K562 (cell line): ENCODE measurements at regions not wholly inside any gene's neighbourhood (a gene's known extent, or its start where the extent isn't known, plus 50 kb on each side); places are given as distances from the start of the nearest gene placed in this dataset.

ENCODE experiments used
- HNRNPH1 ChIP-seq: fragments of 200-400 bp; formaldehyde crosslinking; optimal IDR thresholded peaks from 2 replicates; pipeline ENCODE3; 2017; ENCODE audit warnings: low read depth, mild to moderate bottlenecking, low read length, moderate library complexity
- NFXL1 ChIP-seq: fragments of 450-650 bp; formaldehyde crosslinking; IDR thresholded peaks from 2 replicates; pipeline ENCODE4 v1.4.0; 2021; ENCODE audit warnings: mild to moderate bottlenecking
- SRSF9 ChIP-seq: fragments of 200-400 bp; formaldehyde crosslinking; IDR thresholded peaks from 2 replicates; pipeline ENCODE4 v1.6.1; 2017; ENCODE audit warnings: low read depth, low read length, borderline replicate concordance
- TAF7 ChIP-seq: fragments of 450-650 bp; IDR thresholded peaks from 2 replicates; pipeline ENCODE4 v1.6.1; 2016; ENCODE audit warnings: missing genetic modification characterization, missing compliant biosample characterization
- ZSCAN32 ChIP-seq: fragments of 450-650 bp; formaldehyde crosslinking; IDR thresholded peaks from 2 replicates; pipeline ENCODE4 v1.4.0; 2020; ENCODE audit warnings: mild to moderate bottlenecking, moderate library complexity
- TF ChIP-seq, protein P1 (sequence below): sonication (generic); formaldehyde crosslinking; IDR thresholded peaks from 2 replicates; pipeline ENCODE4 v1.8.0; 2023; ENCODE audit warnings: missing genetic modification reagents, mild to moderate bottlenecking, borderline replicate concordance
- TF ChIP-seq, protein P2 (sequence below): fragments of 250-450 bp; sonication (Bioruptor Pico); IDR thresholded peaks from 2 replicates; pipeline ENCODE4 v1.4.0; 2020

DNA sequence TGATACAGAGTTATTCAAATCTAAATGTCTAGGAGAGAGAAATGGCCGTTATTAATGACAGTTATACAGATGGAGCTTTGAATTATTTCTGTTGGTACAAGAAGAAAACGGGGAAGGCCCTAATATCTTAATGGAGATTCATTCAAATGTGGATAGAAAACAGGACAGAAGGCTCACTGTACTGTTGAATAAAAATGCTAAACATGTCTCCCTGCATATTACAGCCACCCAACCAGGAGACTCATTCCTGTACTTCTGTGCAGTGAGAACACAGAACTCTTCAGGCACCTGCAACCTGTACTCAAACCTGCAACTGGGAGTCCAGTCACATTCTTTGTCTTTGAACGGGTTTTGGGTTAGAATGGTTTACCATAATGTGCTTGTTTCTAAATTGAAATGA lies 403.2 kb downstream of the DAD1 start (continued):
- TF ChIP-seq, protein P1, sequence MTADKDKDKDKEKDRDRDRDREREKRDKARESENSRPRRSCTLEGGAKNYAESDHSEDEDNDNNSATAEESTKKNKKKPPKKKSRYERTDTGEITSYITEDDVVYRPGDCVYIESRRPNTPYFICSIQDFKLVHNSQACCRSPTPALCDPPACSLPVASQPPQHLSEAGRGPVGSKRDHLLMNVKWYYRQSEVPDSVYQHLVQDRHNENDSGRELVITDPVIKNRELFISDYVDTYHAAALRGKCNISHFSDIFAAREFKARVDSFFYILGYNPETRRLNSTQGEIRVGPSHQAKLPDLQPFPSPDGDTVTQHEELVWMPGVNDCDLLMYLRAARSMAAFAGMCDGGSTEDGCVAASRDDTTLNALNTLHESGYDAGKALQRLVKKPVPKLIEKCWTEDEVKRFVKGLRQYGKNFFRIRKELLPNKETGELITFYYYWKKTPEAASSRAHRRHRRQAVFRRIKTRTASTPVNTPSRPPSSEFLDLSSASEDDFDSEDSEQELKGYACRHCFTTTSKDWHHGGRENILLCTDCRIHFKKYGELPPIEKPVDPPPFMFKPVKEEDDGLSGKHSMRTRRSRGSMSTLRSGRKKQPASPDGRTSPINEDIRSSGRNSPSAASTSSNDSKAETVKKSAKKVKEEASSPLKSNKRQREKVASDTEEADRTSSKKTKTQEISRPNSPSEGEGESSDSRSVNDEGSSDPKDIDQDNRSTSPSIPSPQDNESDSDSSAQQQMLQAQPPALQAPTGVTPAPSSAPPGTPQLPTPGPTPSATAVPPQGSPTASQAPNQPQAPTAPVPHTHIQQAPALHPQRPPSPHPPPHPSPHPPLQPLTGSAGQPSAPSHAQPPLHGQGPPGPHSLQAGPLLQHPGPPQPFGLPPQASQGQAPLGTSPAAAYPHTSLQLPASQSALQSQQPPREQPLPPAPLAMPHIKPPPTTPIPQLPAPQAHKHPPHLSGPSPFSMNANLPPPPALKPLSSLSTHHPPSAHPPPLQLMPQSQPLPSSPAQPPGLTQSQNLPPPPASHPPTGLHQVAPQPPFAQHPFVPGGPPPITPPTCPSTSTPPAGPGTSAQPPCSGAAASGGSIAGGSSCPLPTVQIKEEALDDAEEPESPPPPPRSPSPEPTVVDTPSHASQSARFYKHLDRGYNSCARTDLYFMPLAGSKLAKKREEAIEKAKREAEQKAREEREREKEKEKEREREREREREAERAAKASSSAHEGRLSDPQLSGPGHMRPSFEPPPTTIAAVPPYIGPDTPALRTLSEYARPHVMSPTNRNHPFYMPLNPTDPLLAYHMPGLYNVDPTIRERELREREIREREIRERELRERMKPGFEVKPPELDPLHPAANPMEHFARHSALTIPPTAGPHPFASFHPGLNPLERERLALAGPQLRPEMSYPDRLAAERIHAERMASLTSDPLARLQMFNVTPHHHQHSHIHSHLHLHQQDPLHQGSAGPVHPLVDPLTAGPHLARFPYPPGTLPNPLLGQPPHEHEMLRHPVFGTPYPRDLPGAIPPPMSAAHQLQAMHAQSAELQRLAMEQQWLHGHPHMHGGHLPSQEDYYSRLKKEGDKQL (CRISPR knock-in tag) = no peak
- no peak for TF ChIP-seq ZSCAN32 (CRISPR knock-in tag)
- TF ChIP-seq NFXL1 (CRISPR knock-in tag) = no peak
- TF ChIP-seq, protein P2, sequence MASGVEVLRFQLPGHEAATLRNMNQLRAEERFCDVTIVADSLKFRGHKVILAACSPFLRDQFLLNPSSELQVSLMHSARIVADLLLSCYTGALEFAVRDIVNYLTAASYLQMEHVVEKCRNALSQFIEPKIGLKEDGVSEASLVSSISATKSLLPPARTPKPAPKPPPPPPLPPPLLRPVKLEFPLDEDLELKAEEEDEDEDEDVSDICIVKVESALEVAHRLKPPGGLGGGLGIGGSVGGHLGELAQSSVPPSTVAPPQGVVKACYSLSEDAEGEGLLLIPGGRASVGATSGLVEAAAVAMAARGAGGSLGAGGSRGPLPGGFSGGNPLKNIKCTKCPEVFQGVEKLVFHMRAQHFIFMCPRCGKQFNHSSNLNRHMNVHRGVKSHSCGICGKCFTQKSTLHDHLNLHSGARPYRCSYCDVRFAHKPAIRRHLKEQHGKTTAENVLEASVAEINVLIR (CRISPR knock-in tag) = no peak
- no peak for TF ChIP-seq SRSF9
- TF ChIP-seq TAF7 (tag) = no peak
- TF ChIP-seq HNRNPH1 = no peak
